H1 (cell line): ENCODE measurements at regions not wholly inside any gene's neighbourhood (a gene's known extent, or its start where the extent isn't known, plus 50 kb on each side); places are given as distances from the start of the nearest gene placed in this dataset.

Experiments used
- CTCF ChIA-PET: fragments of 300-600 bp; sonication (Branson Sonifier 250); formaldehyde crosslinking; loops from one replicate; lab custom pipeline; 2021; ENCODE audit not compliant: partially characterized antibody; lab: Charles Lee
- POLR2A ChIA-PET: fragments of 300-600 bp; sonication (Branson Sonifier 250); formaldehyde crosslinking; loops from one replicate; lab custom pipeline; 2021; ENCODE audit warnings: inconsistent platforms; ENCODE audit not compliant: partially characterized antibody; lab: Charles Lee
- DNase-seq, 2 experiments: peaks; one replicate each; pipeline versions ENCODE4 v3.0.0 to v3.0.0-alpha.2; 2010 to 2022; ENCODE audit warnings: low spot score in 2 of 2, low read depth in 1 of 2, mixed read lengths in 1 of 2
- FAIRE-seq: peaks from 2 replicates; lab custom pipeline; 2011; peaks lifted over from hg19 to GRCh38; lab: Jason Lieb, UNC
- H2AFZ ChIP-seq: 2 replicates; pipeline ENCODE4 v1.8.1; 2012; ENCODE audit warnings: low read length, inconsistent platforms
- H2AK5ac ChIP-seq: 2 replicates; pipeline ENCODE4 v1.6.1; 2013; ENCODE audit warnings: low read depth, low read length
- H2BK120ac ChIP-seq: replicated peaks from 2 replicates; pipeline ENCODE3; 2013; ENCODE audit warnings: low read depth, low read length, inconsistent platforms
- H2BK12ac ChIP-seq: 2 replicates; pipeline ENCODE4 v1.6.1; 2013; ENCODE audit warnings: low read depth, low read length
- H2BK15ac ChIP-seq: 2 replicates; pipeline ENCODE4 v1.6.1; 2013; ENCODE audit warnings: low read length
- H2BK20ac ChIP-seq: 2 replicates; pipeline ENCODE4 v1.6.1; 2013; ENCODE audit warnings: low read length
- H2BK5ac ChIP-seq: 2 replicates; pipeline ENCODE4 v1.6.1; 2013; ENCODE audit warnings: low read depth, low read length
- H3K14ac ChIP-seq: 2 replicates; pipeline ENCODE4 v1.6.1; 2013; ENCODE audit warnings: inconsistent platforms; ENCODE audit not compliant: insufficient read length
- H3K18ac ChIP-seq: 2 replicates; pipeline ENCODE4 v1.6.1; 2013; ENCODE audit warnings: low read length; ENCODE audit errors: extremely low read depth
- H3K23ac ChIP-seq: 2 replicates; pipeline ENCODE4 v1.6.1; 2013; ENCODE audit warnings: inconsistent platforms; ENCODE audit not compliant: insufficient read length
- H3K23me2 ChIP-seq: 2 replicates; pipeline ENCODE4 v1.6.1; 2013; ENCODE audit warnings: low read depth, low read length
- H3K27ac ChIP-seq: 2 replicates; pipeline ENCODE4 v1.6.1; 2011; ENCODE audit warnings: low read depth, low read length, inconsistent platforms
- H3K27me3 ChIP-seq, 4 experiments: replicated peaks in 1 of 4; 1 replicate in 1 of 4; 2 replicates in 3 of 4; pipeline versions ENCODE4 v1.6.1 to v1.8.1; 2011 to 2013; ENCODE audit warnings: low read length in 3 of 4, mild to moderate bottlenecking in 3 of 4, inconsistent platforms in 2 of 4, mixed read lengths in 2 of 4, moderate library complexity in 1 of 4; ENCODE audit not compliant: control insufficient read depth in 3 of 4, insufficient read depth in 3 of 4; ENCODE audit errors: extremely low read depth in 1 of 4
- H3K36me3 ChIP-seq, 4 experiments: 2 replicates each; pipeline versions ENCODE4 v1.6.1 to v1.8.1; 2011 to 2013; ENCODE audit warnings: mild to moderate bottlenecking in 4 of 4, low read length in 3 of 4, moderate library complexity in 2 of 4, control low read depth in 1 of 4, inconsistent platforms in 1 of 4; ENCODE audit not compliant: insufficient read depth in 4 of 4, control insufficient read depth in 2 of 4
- H3K4ac ChIP-seq: replicated peaks from 2 replicates; pipeline ENCODE3; 2013; ENCODE audit warnings: low read length, low read depth, mixed read lengths, inconsistent platforms; ENCODE audit not compliant: insufficient read length
- H3K4me1 ChIP-seq, 4 experiments: replicated peaks in 1 of 4; 1 replicate in 1 of 4; 2 replicates in 3 of 4; pipeline versions ENCODE4 v1.6.1 to v1.8.1; 2011 to 2013; ENCODE audit warnings: low read length in 3 of 4, inconsistent platforms in 2 of 4, mixed read lengths in 1 of 4; ENCODE audit not compliant: insufficient read depth in 4 of 4, control insufficient read depth in 3 of 4
- H3K4me2 ChIP-seq, 2 experiments: 2 replicates each; pipeline versions ENCODE4 v1.6.1 to v1.8.1; 2011 to 2013; ENCODE audit warnings: low read depth in 2 of 2, low read length in 2 of 2, control low read depth in 1 of 2, inconsistent platforms in 1 of 2, mild to moderate bottlenecking in 1 of 2; ENCODE audit not compliant: insufficient read depth in 1 of 2
- H3K4me3 ChIP-seq, 4 experiments: fragments of 200-600, 300-600 bp in 1 of 4; sonication (generic), shearing (Covaris generic), sonication (Bioruptor Twin) in 1 of 4; 2 replicates each; pipeline versions ENCODE4 v1.5.1 to v1.8.1; 2011 to 2016; ENCODE audit warnings: low read length in 4 of 4, low read depth in 3 of 4, control low read depth in 2 of 4, inconsistent platforms in 2 of 4, mild to moderate bottlenecking in 2 of 4, mixed read lengths in 1 of 4, moderate library complexity in 1 of 4; ENCODE audit not compliant: insufficient read depth in 2 of 4; ENCODE audit errors: extremely low read depth in 1 of 4
- H3K56ac ChIP-seq: replicated peaks from 2 replicates; pipeline ENCODE3; 2013; ENCODE audit warnings: low read depth, mild to moderate bottlenecking, mixed read lengths, low read length, inconsistent platforms; ENCODE audit not compliant: insufficient read length
- H3K79me1 ChIP-seq: 2 replicates; pipeline ENCODE4 v1.6.1; 2013; ENCODE audit warnings: low read depth, low read length, control low read depth
- H3K79me2 ChIP-seq, 2 experiments: 2 replicates each; pipeline versions ENCODE4 v1.6.1 to v1.8.1; 2012 to 2013; ENCODE audit warnings: low read length in 2 of 2, mild to moderate bottlenecking in 2 of 2, inconsistent platforms in 1 of 2; ENCODE audit not compliant: insufficient read depth in 2 of 2, control insufficient read depth in 1 of 2
- H3K9ac ChIP-seq, 4 experiments: replicated peaks in 1 of 4; 1 replicate in 1 of 4; 2 replicates in 3 of 4; pipeline versions ENCODE4 v1.6.1 to v1.8.1; 2011 to 2013; ENCODE audit warnings: low read depth in 3 of 4, low read length in 3 of 4, control low read depth in 2 of 4, mild to moderate bottlenecking in 2 of 4, moderate library complexity in 2 of 4, inconsistent platforms in 1 of 4; ENCODE audit errors: extremely low read depth in 1 of 4
- H3K9me3 ChIP-seq, 2 experiments: 2 replicates each; pipeline versions ENCODE4 v1.6.1 to v1.8.1; 2012 to 2013; ENCODE audit warnings: mild to moderate bottlenecking in 2 of 2, moderate library complexity in 2 of 2, control low read depth in 1 of 2, inconsistent platforms in 1 of 2, low read depth in 1 of 2, low read length in 1 of 2, mixed read lengths in 1 of 2; ENCODE audit not compliant: insufficient read depth in 2 of 2
- H4K20me1 ChIP-seq, 2 experiments: replicated peaks in 1 of 2; 2 replicates each; pipeline versions ENCODE3 to v1.8.1; 2011 to 2013; ENCODE audit warnings: inconsistent platforms in 2 of 2, low read length in 2 of 2, mild to moderate bottlenecking in 1 of 2; ENCODE audit not compliant: insufficient read depth in 2 of 2, control insufficient read depth in 1 of 2
- H4K5ac ChIP-seq: 2 replicates; pipeline ENCODE4 v1.6.1; 2013; ENCODE audit warnings: low read length, low read depth, mixed read lengths, inconsistent platforms; ENCODE audit not compliant: insufficient read length
- H4K8ac ChIP-seq: 2 replicates; pipeline ENCODE4 v1.8.0; 2013; ENCODE audit warnings: mild to moderate bottlenecking, moderate library complexity, low read length, inconsistent platforms; ENCODE audit not compliant: insufficient read depth; ENCODE audit errors: extremely low read depth
- H4K91ac ChIP-seq: replicated peaks from 2 replicates; pipeline ENCODE3; 2013; ENCODE audit warnings: low read length, mixed read lengths, inconsistent platforms; ENCODE audit not compliant: insufficient read length
- CREB1 ChIP-seq: IDR thresholded peaks from 2 replicates; pipeline ENCODE4 v1.6.1; 2012; ENCODE audit warnings: inconsistent platforms
- EGR1 ChIP-seq: IDR thresholded peaks from 2 replicates; pipeline ENCODE4 v1.6.1; 2011; ENCODE audit warnings: low read depth, low read length, borderline replicate concordance
- NRF1 ChIP-seq: IDR thresholded peaks from 2 replicates; pipeline ENCODE4 v1.6.1; 2011; ENCODE audit warnings: mild to moderate bottlenecking, low read depth, low read length, improper control_type of control experiment
- POU5F1 ChIP-seq: IDR thresholded peaks from 2 replicates; pipeline ENCODE4 v1.6.1; 2011; ENCODE audit warnings: low read depth, mild to moderate bottlenecking, low read length, moderate library complexity
- SIN3A ChIP-seq, 2 experiments: IDR thresholded peaks in 1 of 2; conservative IDR thresholded peaks in 1 of 2; 2 replicates each; pipeline ENCODE4 v1.6.1; 2011 to 2012; ENCODE audit warnings: low read length in 2 of 2, improper control_type of control experiment in 1 of 2, low read depth in 1 of 2, mild to moderate bottlenecking in 1 of 2
- SIX5 ChIP-seq: IDR thresholded peaks from 2 replicates; pipeline ENCODE4 v1.6.1; 2011; ENCODE audit warnings: mild to moderate bottlenecking, low read depth, low read length
- TCF12 ChIP-seq: IDR thresholded peaks from 2 replicates; pipeline ENCODE4 v1.6.1; 2011; ENCODE audit warnings: low read depth, mild to moderate bottlenecking, low read length
- TEAD4 ChIP-seq: IDR thresholded peaks from 2 replicates; pipeline ENCODE4 v1.6.1; 2012; ENCODE audit warnings: low read depth, low read length, inconsistent platforms, mixed read lengths
- WGBS, 2 experiments: shearing (Covaris generic) in 1 of 2; methylation state at CpG; one replicate each; pipeline versions ENCODE4 v1.1.6 to v1.1.7; 2013 to 2015; ENCODE audit warnings: low lambda C conversion rate in 2 of 2, mixed read lengths in 2 of 2, inconsistent platforms in 1 of 2, low coverage in 1 of 2, missing lambda C conversion rate in 1 of 2; ENCODE audit not compliant: insufficient replicate concordance in 2 of 2, insufficient coverage in 1 of 2, insufficient read length in 1 of 2; ENCODE audit errors: extremely low coverage in 1 of 2, missing lambda C conversion rate in 1 of 2; 5-methylcytosine and 5-hydroxymethylcytosine counted together

DNA sequence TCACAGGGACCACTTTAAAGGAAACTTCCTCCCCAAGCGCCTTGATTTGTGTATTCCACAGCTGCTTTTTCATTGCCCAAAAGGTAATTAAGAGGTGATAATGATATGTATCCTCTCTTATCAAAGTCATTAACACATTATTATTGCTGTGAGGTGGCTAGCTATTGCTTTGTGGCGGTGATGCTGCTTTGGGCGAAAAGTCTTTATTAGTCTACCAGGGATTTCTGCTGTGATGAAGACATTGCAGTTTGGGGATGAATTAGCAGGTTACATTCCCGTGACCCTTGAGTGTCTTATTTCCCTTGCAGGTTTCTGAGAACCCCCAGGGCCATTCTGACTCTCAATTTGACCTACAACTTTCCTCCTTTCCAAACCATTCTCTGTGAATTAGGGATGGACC, 143.4 kb upstream of the SOX4 start:
- H3K23me2 ChIP-seq = no peaks in the 10 kb centered on the region
- H3K9ac ChIP-seq = no peak overlapping the region
- POLR2A ChIA-PET = interaction anchor here (0.6 kb wide), 1 partner anchor 1892 kb away, joined by 3 read pairs; no protein-coding TSS in a partner anchor
- no peak overlapping the region for H3K4ac ChIP-seq
- DNase-seq (no peak), FAIRE-seq (no peak)
- H3K4me2 ChIP-seq = no peak overlapping the region
- no peak overlapping the region for H3K18ac ChIP-seq
- no peak overlapping the region for H4K8ac ChIP-seq
- no peak overlapping the region for H2AFZ ChIP-seq
- no peak overlapping the region for H2BK5ac ChIP-seq
- H3K36me3 ChIP-seq = no peaks in the 10 kb centered on the region
- no peaks in the 10 kb centered on the region for H3K79me2 ChIP-seq
- H3K9me3 ChIP-seq = no peaks in the 10 kb centered on the region
- H2BK15ac ChIP-seq = no peak overlapping the region
- WGBS, 2 experiments = 91% methylated on average over 4 of the region's 4 CpGs; no CpG with 5 or more reads in 1 of the 2 experiments
- H2BK120ac ChIP-seq = no peak overlapping the region
- H3K4me1 ChIP-seq = no peaks in the 10 kb centered on the region
- no peak overlapping the region for H4K91ac ChIP-seq
- no peaks in the 10 kb centered on the region for H3K27me3 ChIP-seq
- H2BK20ac ChIP-seq = no peak overlapping the region
- no peaks in the 10 kb centered on the region for H4K20me1 ChIP-seq
- no peak overlapping the region for H3K23ac ChIP-seq
- H3K14ac ChIP-seq = no peak overlapping the region
- CTCF ChIA-PET = interaction anchor here (0.7 to 1.7 kb wide), 5 partner anchors 9 to 353 kb away, joined by 3 to 4 read pairs (median 3); no protein-coding TSS in a partner anchor
- H3K4me3 ChIP-seq = no peak overlapping the region
- H2AK5ac ChIP-seq = no peak overlapping the region
- H3K79me1 ChIP-seq = no peaks in the 10 kb centered on the region
- H3K27ac ChIP-seq = no peak overlapping the region
- H2BK12ac ChIP-seq = no peak overlapping the region
- H4K5ac ChIP-seq = no peak overlapping the region
- no peak overlapping the region for H3K56ac ChIP-seq
- no peak for TF ChIP-seq EGR1
- no peak for TF ChIP-seq NRF1
- no peak for TF ChIP-seq SIX5
- no peak for TF ChIP-seq TEAD4
- TF ChIP-seq TCF12 = no peak
- no peak for TF ChIP-seq POU5F1
- no peak for TF ChIP-seq CREB1
- no peak for TF ChIP-seq SIN3A (conservative IDR thresholded peaks at IDR 0.05 in 1 of 2, IDR thresholded peaks at IDR 0.05 in 1 of 2; ENCODE audit: low read depth in 1 of 2, low read length in 2 of 2)
